Chondrocyte (in vitro differentiated cells): ENCODE measurements at regions not wholly inside any gene's neighbourhood (a gene's known extent, or its start where the extent isn't known, plus 50 kb on each side); places are given as distances from the start of the nearest gene placed in this dataset.

Experiments used
- DNase-seq: peaks from one replicate; pipeline ENCODE4 v3.0.0; 2021; ENCODE audit warnings: mixed read lengths, low spot score
- H3K27ac Mint-ChIP-seq: one replicate; pipeline ENCODE4 v1.8.0; 2021; ENCODE audit warnings: mild to moderate bottlenecking, moderate library complexity, mixed read lengths; ENCODE audit not compliant: unreplicated experiment
- H3K27me3 Mint-ChIP-seq: 2 replicates; pipeline ENCODE4 v1.8.0; 2021; ENCODE audit warnings: low read depth, mixed read lengths
- H3K36me3 Mint-ChIP-seq: 2 replicates; pipeline ENCODE4 v1.8.0; 2021; ENCODE audit warnings: low read depth, mixed read lengths
- H3K4me1 Mint-ChIP-seq: 2 replicates; pipeline ENCODE4 v1.8.0; 2021; ENCODE audit warnings: low read depth, mild to moderate bottlenecking, mixed read lengths
- H3K4me3 Mint-ChIP-seq: one replicate; pipeline ENCODE4 v1.8.0; 2021; ENCODE audit warnings: mild to moderate bottlenecking, moderate library complexity, mixed read lengths; ENCODE audit not compliant: unreplicated experiment
- H3K9me3 Mint-ChIP-seq: 2 replicates; pipeline ENCODE4 v1.8.0; 2021; ENCODE audit warnings: low read depth, mixed read lengths
- TF ChIP-seq, protein P1 (sequence below): fragments of 200-600 bp; sonication (generic); IDR thresholded peaks from 2 replicates; pipeline ENCODE4 v1.5.0; 2021; ENCODE audit warnings: antibody characterized with exemption, mild to moderate bottlenecking, moderate library complexity

- Mint-ChIP-seq H3K27me3 (no peaks in the 10 kb centered on the region), H3K9me3 (peaks cover 5% of the 10 kb centered on the region), H3K36me3 (no peaks in the 10 kb centered on the region), H3K4me3 (no peak overlapping the region), H3K4me1 (peaks cover 6% of the 10 kb centered on the region), H3K27ac (no peak overlapping the region)
- TF ChIP-seq, protein P1, sequence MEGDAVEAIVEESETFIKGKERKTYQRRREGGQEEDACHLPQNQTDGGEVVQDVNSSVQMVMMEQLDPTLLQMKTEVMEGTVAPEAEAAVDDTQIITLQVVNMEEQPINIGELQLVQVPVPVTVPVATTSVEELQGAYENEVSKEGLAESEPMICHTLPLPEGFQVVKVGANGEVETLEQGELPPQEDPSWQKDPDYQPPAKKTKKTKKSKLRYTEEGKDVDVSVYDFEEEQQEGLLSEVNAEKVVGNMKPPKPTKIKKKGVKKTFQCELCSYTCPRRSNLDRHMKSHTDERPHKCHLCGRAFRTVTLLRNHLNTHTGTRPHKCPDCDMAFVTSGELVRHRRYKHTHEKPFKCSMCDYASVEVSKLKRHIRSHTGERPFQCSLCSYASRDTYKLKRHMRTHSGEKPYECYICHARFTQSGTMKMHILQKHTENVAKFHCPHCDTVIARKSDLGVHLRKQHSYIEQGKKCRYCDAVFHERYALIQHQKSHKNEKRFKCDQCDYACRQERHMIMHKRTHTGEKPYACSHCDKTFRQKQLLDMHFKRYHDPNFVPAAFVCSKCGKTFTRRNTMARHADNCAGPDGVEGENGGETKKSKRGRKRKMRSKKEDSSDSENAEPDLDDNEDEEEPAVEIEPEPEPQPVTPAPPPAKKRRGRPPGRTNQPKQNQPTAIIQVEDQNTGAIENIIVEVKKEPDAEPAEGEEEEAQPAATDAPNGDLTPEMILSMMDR, result no peak
- no peak for DNase-seq
Measured at GRCh38 chr12:126998031-126998430, 1268.9 kb upstream of the TMEM132C start.

- no peak for DNase-seq
- peaks cover 3% of the 10 kb centered on the region for H3K9me3 Mint-ChIP-seq
- no peak overlapping the region for H3K27ac Mint-ChIP-seq
- no peaks in the 10 kb centered on the region for H3K36me3 Mint-ChIP-seq
- H3K4me3 Mint-ChIP-seq, result no peak overlapping the region
- TF ChIP-seq, protein P1, result no peak
- no peaks in the 10 kb centered on the region for H3K27me3 Mint-ChIP-seq
- H3K4me1 Mint-ChIP-seq, result peaks cover 6% of the 10 kb centered on the region
Measured at GRCh38 chr12:126998747-126999285, 1268.2 kb upstream of the TMEM132C start.

DNA sequence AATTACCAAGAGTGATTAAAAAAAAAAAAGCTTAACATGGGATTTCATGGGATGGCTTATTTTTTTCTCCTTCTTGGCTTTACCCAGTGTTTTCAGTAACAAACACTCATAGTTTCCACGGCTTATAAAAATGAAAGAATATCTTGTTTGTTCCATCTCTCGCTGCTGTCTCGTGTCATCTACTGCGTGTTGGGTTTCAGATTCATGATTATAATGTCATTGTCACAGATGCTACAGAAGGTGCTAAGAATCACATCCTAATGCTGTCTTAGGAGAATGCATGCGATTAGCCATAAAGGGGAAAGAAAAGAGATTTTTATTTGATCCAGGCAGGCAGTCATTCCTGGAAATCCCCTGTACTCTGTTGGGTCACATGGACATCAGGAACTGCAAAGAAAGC, 1267.6 kb upstream of the TMEM132C start:
- no peak for DNase-seq
- H3K27me3 Mint-ChIP-seq, result no peaks in the 10 kb centered on the region
- H3K4me3 Mint-ChIP-seq, result no peak overlapping the region
- H3K4me1 Mint-ChIP-seq, result peaks cover 6% of the 10 kb centered on the region
- H3K27ac Mint-ChIP-seq, result no peak overlapping the region
- TF ChIP-seq, protein P1, result no peak
- H3K9me3 Mint-ChIP-seq, result peaks cover 2% of the 10 kb centered on the region
- no peaks in the 10 kb centered on the region for H3K36me3 Mint-ChIP-seq

DNA sequence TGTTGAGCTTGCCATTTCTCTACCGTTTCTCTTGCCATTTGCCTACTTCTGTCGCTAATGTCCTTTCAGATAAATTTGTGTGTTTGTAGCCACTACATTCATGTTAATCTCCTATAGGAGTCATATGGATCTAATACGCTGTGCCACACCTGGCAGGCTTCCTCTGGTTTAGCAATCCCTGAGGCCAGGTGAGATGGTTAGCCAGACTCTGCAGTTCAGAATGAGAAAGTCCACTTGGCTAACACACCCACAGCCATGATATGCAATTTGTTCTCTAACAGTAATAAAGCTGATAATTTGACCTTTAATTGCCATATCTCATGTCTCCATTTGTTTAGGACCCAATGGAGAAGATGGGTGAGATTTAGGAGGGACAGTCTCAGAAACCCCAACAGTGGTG, 1261.6 kb upstream of the TMEM132C start:
- no peak overlapping the region for H3K27ac Mint-ChIP-seq
- DNase-seq, result no peak
- H3K36me3 Mint-ChIP-seq, result no peaks in the 10 kb centered on the region
- TF ChIP-seq, protein P1, result no peak
- H3K27me3 Mint-ChIP-seq, result no peaks in the 10 kb centered on the region
- H3K4me1 Mint-ChIP-seq, result peaks cover 3% of the 10 kb centered on the region
- peaks cover 2% of the 10 kb centered on the region for H3K9me3 Mint-ChIP-seq
- H3K4me3 Mint-ChIP-seq, result no peak overlapping the region

DNA sequence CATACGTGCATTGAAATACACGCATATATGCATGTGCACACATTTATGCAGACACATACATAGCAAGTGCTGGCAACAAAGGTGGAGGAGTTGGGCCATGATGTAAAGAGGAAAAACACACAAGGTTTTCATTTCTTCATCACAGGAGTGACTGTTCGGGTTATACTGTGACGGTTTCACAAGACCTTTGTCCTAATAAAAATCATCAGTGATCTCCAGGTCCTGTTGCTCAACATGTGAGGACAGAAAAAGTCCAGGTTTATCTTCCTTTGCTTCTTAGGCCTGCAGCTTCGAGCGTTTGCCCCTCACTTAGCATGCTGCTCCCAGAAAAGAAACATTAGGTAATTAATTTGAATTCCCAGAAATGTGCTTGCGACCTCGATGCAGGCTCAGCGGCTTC, 1260.0 kb upstream of the TMEM132C start:
- Mint-ChIP-seq H3K9me3 (peaks cover 2% of the 10 kb centered on the region), H3K27me3 (no peaks in the 10 kb centered on the region), H3K4me1 (no peaks in the 10 kb centered on the region), H3K27ac (no peak overlapping the region), H3K4me3 (no peak overlapping the region), H3K36me3 (no peaks in the 10 kb centered on the region)
- TF ChIP-seq, protein P1, result no peak
- no peak for DNase-seq
